Spleen (tissue), 7 donors: ENCODE measurements at regions not wholly inside any gene's neighbourhood (a gene's known extent, or its start where the extent isn't known, plus 50 kb on each side); places are given as distances from the start of the nearest gene placed in this dataset.

Source experiments
- POLR2A ChIP-seq, 3 donors: fragments of 450-650 bp; IDR thresholded peaks; one replicate each; pipeline ENCODE4 v1.5.1; 2017; ENCODE audit warnings: antibody characterized with exemption in 3 of 3, mild to moderate bottlenecking in 1 of 3
- TF ChIP-seq, protein P1 (sequence below), 11 experiments: fragments of 200-600 bp in 7 of 11; fragments of 450-650 bp in 4 of 11; sonication (generic) in 4 of 11; IDR thresholded peaks in 8 of 11; conservative IDR thresholded peaks in 3 of 11; 1 replicate in 7 of 11; 2 replicates in 4 of 11; pipeline versions ENCODE4 v1.4.0 to v1.8.0; 2016 to 2021; ENCODE audit warnings: antibody characterized with exemption in 11 of 11, inconsistent platforms in 4 of 11, mild to moderate bottlenecking in 1 of 11
- donor health status: DM: no; HTN: no; CAD: no; lungs with moderate emphysema.
- donor health status: DM: no; HTN: no; CAD: no.
- donor health status: DM: no; HTN: no; CAD: no.

- TF ChIP-seq, protein P1, sequence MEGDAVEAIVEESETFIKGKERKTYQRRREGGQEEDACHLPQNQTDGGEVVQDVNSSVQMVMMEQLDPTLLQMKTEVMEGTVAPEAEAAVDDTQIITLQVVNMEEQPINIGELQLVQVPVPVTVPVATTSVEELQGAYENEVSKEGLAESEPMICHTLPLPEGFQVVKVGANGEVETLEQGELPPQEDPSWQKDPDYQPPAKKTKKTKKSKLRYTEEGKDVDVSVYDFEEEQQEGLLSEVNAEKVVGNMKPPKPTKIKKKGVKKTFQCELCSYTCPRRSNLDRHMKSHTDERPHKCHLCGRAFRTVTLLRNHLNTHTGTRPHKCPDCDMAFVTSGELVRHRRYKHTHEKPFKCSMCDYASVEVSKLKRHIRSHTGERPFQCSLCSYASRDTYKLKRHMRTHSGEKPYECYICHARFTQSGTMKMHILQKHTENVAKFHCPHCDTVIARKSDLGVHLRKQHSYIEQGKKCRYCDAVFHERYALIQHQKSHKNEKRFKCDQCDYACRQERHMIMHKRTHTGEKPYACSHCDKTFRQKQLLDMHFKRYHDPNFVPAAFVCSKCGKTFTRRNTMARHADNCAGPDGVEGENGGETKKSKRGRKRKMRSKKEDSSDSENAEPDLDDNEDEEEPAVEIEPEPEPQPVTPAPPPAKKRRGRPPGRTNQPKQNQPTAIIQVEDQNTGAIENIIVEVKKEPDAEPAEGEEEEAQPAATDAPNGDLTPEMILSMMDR (IDR thresholded peaks at IDR 0.05 in 8 of 11, conservative IDR thresholded peaks at IDR 0.05 in 3 of 11), result no peak
- no peak for TF ChIP-seq POLR2A (IDR thresholded peaks at IDR 0.05)
Measured at GRCh38 chr15:92747047-92747446, 91.5 kb upstream of the FAM174B start.
